ENCODE measurements at regions not wholly inside any gene's neighbourhood (a gene's known extent, or its start where the extent isn't known, plus 50 kb on each side); places are given as distances from the start of the nearest gene placed in this dataset.

GRCh38 chr4:30386266-30386895 lies 333.8 kb upstream of the PCDH7 start:
- Histone ChIP-seq H2AFZ (ENCODE audit: low read depth, low read length) (no peak overlapping the region), H3K27ac (ENCODE audit: low read length) (no peak overlapping the region), H3K9ac (ENCODE audit: low read length) (no peak overlapping the region), H3K79me2 (replicated peaks; ENCODE audit: insufficient read depth, low read length) (no peaks in the 10 kb centered on the region), H3K9me3 (ENCODE audit: low read length) (no peaks in the 10 kb centered on the region), H3K9me2 (ENCODE audit: insufficient read depth, low read length) (no peaks in the 10 kb centered on the region), H3K4me2 (ENCODE audit: low read length) (no peak overlapping the region), H3F3A (ENCODE audit: insufficient read depth, low read length, poor library complexity, severe bottlenecking) (no peaks in the 10 kb centered on the region), H4K20me1 (ENCODE audit: insufficient read depth) (no peaks in the 10 kb centered on the region), H3K36me3 (ENCODE audit: insufficient read depth, low read length) (no peaks in the 10 kb centered on the region), H3K27me3 (ENCODE audit: insufficient read depth, low read depth, low read length) (no peaks in the 10 kb centered on the region), H3K4me3 (ENCODE audit: low read length) (no peak overlapping the region)
- no peak for TF ChIP-seq EZH2 (IDR thresholded peaks at IDR 0.05; ENCODE audit: borderline replicate concordance, insufficient read depth, low read length, poor library complexity, severe bottlenecking)
- TF ChIP-seq POLR2AphosphoS5 (IDR thresholded peaks at IDR 0.05): no peak
- no peak for TF ChIP-seq CTCF (IDR thresholded peaks at IDR 0.05; ENCODE audit: poor library complexity, severe bottlenecking)
- no peak for TF ChIP-seq SMC3 (conservative IDR thresholded peaks at IDR 0.05; ENCODE audit: poor library complexity)
- no peak for TF ChIP-seq EP300 (conservative IDR thresholded peaks at IDR 0.05; ENCODE audit: poor library complexity, severe bottlenecking)
- no peak for TF ChIP-seq TAF1 (IDR thresholded peaks at IDR 0.05; ENCODE audit: low read depth)
- no peak for TF ChIP-seq MXI1 (conservative IDR thresholded peaks at IDR 0.05; ENCODE audit: poor library complexity, severe bottlenecking)
- TF ChIP-seq REST (IDR thresholded peaks at IDR 0.05; ENCODE audit: borderline replicate concordance): no peak
- TF ChIP-seq RAD21 (conservative IDR thresholded peaks at IDR 0.05): no peak

GRCh38 chr4:30395902-30396301 lies 324.3 kb upstream of the PCDH7 start:
- no peak overlapping the region for H2AFZ ChIP-seq (ENCODE audit: low read depth, low read length)
- H3K4me2 ChIP-seq (ENCODE audit: low read length): no peak overlapping the region
- H3K36me3 ChIP-seq (ENCODE audit: insufficient read depth, low read length): no peaks in the 10 kb centered on the region
- no peak overlapping the region for H3K4me3 ChIP-seq (ENCODE audit: low read length)
- no peaks in the 10 kb centered on the region for H3K9me2 ChIP-seq (ENCODE audit: insufficient read depth, low read length)
- H3K27ac ChIP-seq (ENCODE audit: low read length): no peak overlapping the region
- H3K79me2 ChIP-seq (replicated peaks; ENCODE audit: insufficient read depth, low read length): no peaks in the 10 kb centered on the region
- H4K20me1 ChIP-seq (ENCODE audit: insufficient read depth): no peaks in the 10 kb centered on the region
- no peaks in the 10 kb centered on the region for H3K9me3 ChIP-seq (ENCODE audit: low read length)
- no peak for TF ChIP-seq MXI1 (conservative IDR thresholded peaks at IDR 0.05; ENCODE audit: poor library complexity, severe bottlenecking)
- no peaks in the 10 kb centered on the region for H3F3A ChIP-seq (ENCODE audit: insufficient read depth, low read length, poor library complexity, severe bottlenecking)
- no peaks in the 10 kb centered on the region for H3K27me3 ChIP-seq (ENCODE audit: insufficient read depth, low read depth, low read length)
- no peak overlapping the region for H3K9ac ChIP-seq (ENCODE audit: low read length)

Data from neural cell (in vitro differentiated cells).